Right cardiac atrium (tissue), 5 donors: ENCODE measurements at regions not wholly inside any gene's neighbourhood (a gene's known extent, or its start where the extent isn't known, plus 50 kb on each side); places are given as distances from the start of the nearest gene placed in this dataset.
"Not testable (repeated sequence)": the region's sequence is repeated elsewhere in the genome, so short reads cannot be mapped to it uniquely, and the experiment has no call there.

Experiments
- ATAC-seq, 2 donors: fragments of 200-7000 bp; cut with Tn5 transposase; one replicate each; pipeline versions ENCODE4 v1.8.0 to v1.9.1; 2020; ENCODE audit warnings: moderate library complexity in 2 of 2, mild to moderate bottlenecking in 1 of 2
- DNase-seq, 3 donors: peaks; one replicate each; pipeline ENCODE4 v3.0.0-alpha.2; 2020
- H3K27ac ChIP-seq: one replicate; pipeline ENCODE4 v1.5.1; 2013; ENCODE audit warnings: mild to moderate bottlenecking, low read length, control low read depth, moderate library complexity
- H3K27me3 ChIP-seq: one replicate; pipeline ENCODE4 v1.6.1; 2013; ENCODE audit not compliant: control insufficient read depth, insufficient read depth
- H3K4me1 ChIP-seq: one replicate; pipeline ENCODE4 v1.6.1; 2013; ENCODE audit warnings: low read length; ENCODE audit not compliant: control insufficient read depth, insufficient read depth
- H3K4me3 ChIP-seq: one replicate; pipeline ENCODE4 v1.5.1; 2013; ENCODE audit warnings: low read length, control low read depth
- H3K9me3 ChIP-seq: one replicate; pipeline ENCODE4 v1.6.1; 2013; ENCODE audit warnings: low read length; ENCODE audit not compliant: control insufficient read depth
- WGBS: extraction: QIAGEN DNeasy Blood & Tissue Kit; methylation state at CpG from one replicate; pipeline ENCODE4 v1.1.7; 2013; 5-methylcytosine and 5-hydroxymethylcytosine counted together
- intact Hi-C, 4 donors: fragments of 100-400 bp; cut with DNase I; formaldehyde crosslinking; loops; one replicate each; pipeline versions ENCODE4 v1.11.0 to v1.14.0; 2022 to 2023
- donor health status: healthy with polysubstance abuse.
- donor health status: DM: no; HTN: yes; CAD: no.
- donor health status: DM: no; HTN: no; CAD: no.
- donor health status: DM: no; HTN: yes; CAD: no; lungs with severe emphysema.
- donor health status: DM: yes; HTN: yes; CAD: no.

DNA sequence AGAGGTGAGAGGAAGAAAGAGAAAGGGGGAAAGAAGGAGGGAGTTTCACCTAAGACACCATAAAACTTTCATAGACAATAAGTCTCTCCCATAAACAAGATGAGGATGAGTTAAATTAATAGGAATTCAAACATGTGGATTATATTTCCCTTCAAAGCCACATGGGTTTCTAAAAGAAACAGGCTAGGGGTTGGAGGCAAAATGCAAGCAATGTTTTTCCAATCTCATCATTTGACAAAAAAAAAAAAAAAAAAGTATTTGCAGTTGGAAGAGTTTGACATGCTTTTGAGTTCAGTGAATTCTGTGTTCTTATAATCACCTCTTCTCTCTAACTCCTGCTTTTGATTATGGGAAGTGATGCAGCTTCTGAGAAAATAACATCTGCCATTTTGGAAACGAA, 186.1 kb upstream of the ADRA1D start:
- Histone ChIP-seq H3K9me3 (no peaks in the 10 kb centered on the region), H3K27me3 (no peaks in the 10 kb centered on the region), H3K4me1 (no peaks in the 10 kb centered on the region), H3K4me3 (no peak overlapping the region), H3K27ac (no peak overlapping the region)
- intact Hi-C loops, result no loop called here
- DNase-seq (no peak), ATAC-seq (no peak)
- WGBS, result 75% methylated on average over 1 of the region's 1 CpG

DNA sequence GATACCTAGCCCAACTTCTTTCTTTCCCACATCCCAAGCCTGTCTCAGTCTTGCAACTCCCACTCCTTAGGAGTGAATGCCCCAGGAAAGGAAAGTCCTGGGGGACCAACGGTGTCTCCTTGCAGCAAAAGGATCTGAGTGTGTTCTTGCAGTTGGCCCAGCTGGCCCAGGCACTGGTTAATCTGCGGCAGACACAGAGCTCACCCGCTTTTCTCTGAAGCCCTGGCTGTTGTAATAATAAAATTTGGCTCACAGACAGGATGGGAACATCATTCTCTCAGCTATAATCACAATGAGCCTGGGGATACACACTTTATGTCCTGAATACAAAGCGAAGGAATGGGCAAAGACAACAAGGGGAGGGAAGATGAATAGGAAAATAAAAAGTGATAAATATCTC, 185.6 kb upstream of the ADRA1D start:
- no peaks in the 10 kb centered on the region for H3K27me3 ChIP-seq
- no peak overlapping the region for H3K27ac ChIP-seq
- no peaks in the 10 kb centered on the region for H3K9me3 ChIP-seq
- H3K4me1 ChIP-seq, result no peaks in the 10 kb centered on the region
- ATAC-seq (no peak), DNase-seq (no peak)
- WGBS, result 75% methylated on average over 4 of the region's 4 CpGs
- no peak overlapping the region for H3K4me3 ChIP-seq
- intact Hi-C loops, result no loop called here

DNA sequence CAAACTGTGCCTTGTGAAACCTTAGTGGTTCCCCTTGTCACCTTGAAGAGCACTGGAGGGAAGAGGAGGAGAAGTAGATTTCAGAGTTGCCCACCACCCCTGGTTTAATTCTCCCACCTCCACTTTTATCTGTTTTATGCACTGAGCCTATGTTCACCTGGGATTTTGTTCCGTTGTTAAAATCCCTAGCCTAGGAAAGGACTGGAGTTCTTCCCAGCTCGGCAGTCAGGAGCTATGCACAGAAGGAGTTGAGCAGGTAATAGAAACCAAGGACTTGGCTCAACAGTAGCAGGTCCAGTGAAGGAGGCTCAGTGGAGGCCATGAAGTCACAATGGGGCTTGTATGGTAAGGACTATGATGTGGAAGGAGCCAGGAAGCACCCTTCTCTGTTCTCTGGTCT, 182.4 kb upstream of the ADRA1D start:
- no peaks in the 10 kb centered on the region for H3K9me3 ChIP-seq
- 93% methylated on average over 2 of the region's 2 CpGs for WGBS
- no peak for DNase-seq

DNA sequence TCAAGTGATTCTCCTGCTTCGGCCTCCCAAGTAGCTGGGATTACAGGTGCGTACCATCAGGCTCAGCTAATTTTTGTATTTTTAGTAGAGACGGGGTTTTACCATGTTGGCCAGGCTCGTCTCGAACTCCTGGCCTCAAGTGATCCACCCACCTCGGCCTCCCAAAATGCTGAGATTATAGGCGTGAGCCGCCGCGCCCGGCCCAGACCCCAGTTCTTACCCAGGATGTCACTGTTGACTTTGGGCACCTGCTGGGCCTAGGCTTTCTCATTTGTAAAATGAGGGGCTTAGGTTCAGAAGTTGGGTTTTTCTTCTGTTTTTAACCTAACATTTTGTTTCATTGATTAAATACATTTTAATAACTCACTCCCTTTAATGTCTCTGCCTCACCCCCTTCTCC, 181.7 kb upstream of the ADRA1D start:
- H3K9me3 ChIP-seq, H3K4me1 ChIP-seq, ATAC-seq, intact Hi-C loops, H3K27me3 ChIP-seq, H3K27ac ChIP-seq, H3K4me3 ChIP-seq, DNase-seq: not testable (repeated sequence)
- 90% methylated on average over 11 of the region's 11 CpGs for WGBS

More for the DNA sequence above, 182.4 kb upstream of the ADRA1D start:
- Histone ChIP-seq H3K27ac (no peak overlapping the region), H3K4me1 (no peaks in the 10 kb centered on the region), H3K4me3 (no peak overlapping the region), H3K27me3 (no peaks in the 10 kb centered on the region)
- ATAC-seq, result no peak
- intact Hi-C loops, result no loop called here

DNA sequence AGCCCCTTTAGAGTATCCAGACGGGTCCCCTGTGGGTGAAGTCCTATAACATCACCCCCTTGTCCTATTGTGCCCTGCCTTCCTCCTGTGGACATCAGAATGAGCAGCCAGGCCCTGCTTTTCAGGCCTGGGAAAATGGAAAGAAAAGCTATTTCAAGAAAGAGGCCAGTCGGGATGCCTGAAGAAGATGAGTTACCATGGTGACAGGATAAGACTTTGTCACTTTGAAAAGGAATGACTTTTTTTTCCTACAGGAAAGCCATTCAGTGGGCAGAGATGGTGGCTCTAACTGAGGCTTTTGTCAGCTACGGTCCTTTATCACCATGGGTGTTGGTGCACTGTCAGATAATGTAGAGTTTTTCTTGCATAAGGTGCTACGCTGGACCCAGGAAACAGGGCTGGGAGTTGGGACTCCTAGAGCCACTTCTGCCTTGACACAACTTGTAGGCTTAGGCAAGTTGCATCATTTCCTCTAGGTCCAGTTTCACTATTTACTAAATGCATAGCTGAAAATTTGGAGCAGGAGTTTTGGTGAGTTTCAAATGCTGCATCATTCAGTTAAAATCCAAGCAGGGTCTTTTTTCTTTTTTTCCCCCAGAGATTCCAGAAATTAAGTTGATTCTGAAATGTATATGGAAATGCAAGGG, 179.0 kb upstream of the ADRA1D start:
- no peaks in the 10 kb centered on the region for H3K9me3 ChIP-seq
- no peak overlapping the region for H3K4me3 ChIP-seq
- no peak for DNase-seq
- H3K27ac ChIP-seq, result no peak overlapping the region
- no peaks in the 10 kb centered on the region for H3K27me3 ChIP-seq
- intact Hi-C loops, result no loop called here
- H3K4me1 ChIP-seq, result no peaks in the 10 kb centered on the region
- no peak for ATAC-seq
- 48% methylated on average over 4 of the region's 4 CpGs for WGBS

DNA sequence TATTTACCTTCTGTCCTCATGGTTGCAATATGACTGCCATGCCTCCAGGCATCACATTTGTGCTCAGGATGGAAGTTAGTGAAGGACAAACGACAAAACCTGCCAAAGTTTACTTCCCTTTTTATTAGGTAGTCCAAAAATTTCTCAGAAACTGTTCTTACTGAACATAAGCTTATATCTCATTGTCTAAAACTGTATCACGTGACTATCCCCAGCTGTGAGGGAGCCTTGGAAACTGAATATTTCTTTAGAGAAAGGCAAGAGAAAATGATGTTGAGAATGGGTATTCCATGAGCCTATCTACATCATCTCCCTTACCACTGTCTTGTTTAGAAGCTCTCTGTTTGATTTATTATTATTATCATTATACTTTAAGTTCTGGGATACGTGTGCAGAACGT, 169.1 kb upstream of the ADRA1D start:
- no peak overlapping the region for H3K27ac ChIP-seq
- no peaks in the 10 kb centered on the region for H3K9me3 ChIP-seq
- DNase-seq, result no peak
- intact Hi-C loops, result no loop called here
- no peaks in the 10 kb centered on the region for H3K4me1 ChIP-seq
- H3K27me3 ChIP-seq, result no peaks in the 10 kb centered on the region
- no peak overlapping the region for H3K4me3 ChIP-seq
- WGBS, result 72% methylated on average over 4 of the region's 4 CpGs
- no peak for ATAC-seq

DNA sequence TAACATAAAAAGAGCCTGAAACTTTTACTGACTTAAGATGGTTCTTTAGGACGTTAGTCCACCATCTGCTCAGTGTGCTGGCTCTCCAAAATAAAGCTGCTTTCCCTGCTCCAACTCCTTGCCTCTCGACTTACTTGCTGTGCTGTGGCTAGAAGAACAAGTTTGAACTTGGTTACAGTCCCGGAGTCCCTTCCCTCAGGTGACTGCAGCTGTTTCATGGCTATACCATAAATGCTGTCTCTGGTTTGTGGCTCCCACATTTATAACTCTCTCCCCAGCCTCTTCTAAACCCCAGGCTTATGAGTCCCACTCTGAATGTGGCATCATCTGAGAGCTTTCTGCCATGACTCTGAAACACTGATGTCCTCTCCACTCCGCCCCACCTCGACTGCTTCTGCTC, 166.2 kb upstream of the ADRA1D start:
- intact Hi-C loops, result no loop called here

DNA sequence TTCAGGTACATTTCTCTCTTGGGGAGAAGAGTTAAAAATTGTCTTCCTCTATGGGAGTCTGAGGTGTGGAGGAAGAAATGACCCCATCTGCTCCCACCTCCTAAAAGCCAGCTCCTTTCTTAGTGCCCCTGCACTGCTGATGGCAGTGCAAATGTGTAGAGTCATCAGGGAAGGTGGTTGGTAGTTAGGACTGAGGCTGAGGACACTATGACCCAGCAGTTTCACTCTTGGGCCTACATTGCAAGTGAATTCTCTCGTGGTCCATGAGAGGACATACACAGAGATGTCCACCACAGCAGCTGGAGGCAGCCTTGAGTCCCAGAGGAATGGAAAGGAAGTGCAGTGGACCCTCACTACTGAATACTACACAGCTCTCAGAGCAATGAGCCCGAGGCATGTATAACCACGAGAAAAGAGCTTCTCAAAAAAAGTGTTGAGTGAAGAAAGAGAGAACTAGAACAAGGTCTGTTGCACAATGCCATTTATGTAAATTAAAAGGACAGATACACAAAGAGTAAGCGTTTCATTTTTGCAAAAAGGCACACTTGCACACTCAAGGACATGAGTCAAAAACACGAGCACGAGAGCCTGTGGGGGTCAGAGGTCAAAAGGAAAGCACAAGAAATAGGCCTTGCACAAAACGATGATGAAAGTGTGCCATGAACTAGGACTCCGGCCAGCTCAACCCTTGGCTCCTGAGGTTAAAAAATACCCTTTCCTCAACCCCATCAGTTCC, 164.4 kb upstream of the ADRA1D start:
- Histone ChIP-seq H3K4me1 (no peaks in the 10 kb centered on the region), H3K27ac (no peak overlapping the region), H3K4me3 (no peak overlapping the region), H3K9me3 (no peaks in the 10 kb centered on the region), H3K27me3 (no peaks in the 10 kb centered on the region)
- no peak for DNase-seq
- WGBS, result 59% methylated on average over 8 of the region's 8 CpGs
- ATAC-seq, result no peak
- intact Hi-C loops, result no loop called here

More for the DNA sequence above, 166.2 kb upstream of the ADRA1D start:
- Histone ChIP-seq H3K27me3 (no peaks in the 10 kb centered on the region), H3K4me1 (no peaks in the 10 kb centered on the region), H3K27ac (no peak overlapping the region), H3K4me3 (no peak overlapping the region), H3K9me3 (no peaks in the 10 kb centered on the region)
- DNase-seq (no peak), ATAC-seq (no peak)
- WGBS, result 76% methylated on average over 5 of the region's 5 CpGs

DNA sequence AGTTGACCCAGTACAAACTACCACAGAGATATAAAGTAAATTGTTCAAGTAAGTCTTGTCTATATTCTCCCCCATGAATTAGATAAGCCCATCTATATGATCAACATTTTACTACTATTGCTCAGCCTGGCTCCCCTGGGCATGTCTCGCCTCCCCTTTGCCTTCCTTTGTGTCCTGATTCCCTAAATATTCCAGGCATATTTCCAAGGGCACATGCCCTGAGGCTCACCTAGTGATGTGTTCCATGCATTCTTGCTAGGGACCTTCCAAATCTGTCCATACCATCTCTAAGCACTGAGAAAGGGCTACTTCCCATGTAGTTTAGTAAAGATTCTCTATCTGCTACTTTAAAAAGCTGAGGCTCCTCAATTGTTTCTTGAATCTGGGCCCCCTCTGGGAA, 163.1 kb upstream of the ADRA1D start:
- Histone ChIP-seq H3K4me3 (no peak overlapping the region), H3K27ac (no peak overlapping the region), H3K27me3 (no peaks in the 10 kb centered on the region), H3K9me3 (no peaks in the 10 kb centered on the region), H3K4me1 (no peaks in the 10 kb centered on the region)
- no peak for DNase-seq
- intact Hi-C loops, result no loop called here
- WGBS, result 94% methylated on average over 1 of the region's 1 CpG
- ATAC-seq, result no peak

DNA sequence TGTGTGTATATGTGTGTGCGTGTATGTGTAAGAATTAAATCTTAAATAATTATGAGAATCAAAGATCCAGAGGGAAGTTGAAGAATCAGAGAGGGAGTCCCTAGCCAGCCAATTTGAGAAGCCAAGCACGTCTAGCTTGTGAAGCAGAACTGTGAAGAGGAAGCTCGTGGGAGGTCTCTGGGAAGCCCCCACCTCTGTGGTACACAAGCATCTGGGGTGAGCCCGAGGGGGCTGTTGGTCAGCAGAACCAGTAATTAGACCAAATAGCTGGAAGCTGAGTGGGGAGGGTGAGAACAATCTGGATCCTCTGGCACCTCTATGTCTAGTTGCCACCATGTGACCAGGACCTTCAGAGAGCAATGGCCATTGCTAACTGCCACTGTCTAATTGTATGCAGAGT, 162.7 kb upstream of the ADRA1D start:
- intact Hi-C loops, result no loop called here
- ATAC-seq (no peak), DNase-seq (no peak)
- WGBS, result 65% methylated on average over 4 of the region's 4 CpGs
- Histone ChIP-seq H3K9me3 (no peaks in the 10 kb centered on the region), H3K27me3 (no peaks in the 10 kb centered on the region), H3K27ac (no peak overlapping the region), H3K4me1 (no peaks in the 10 kb centered on the region), H3K4me3 (no peak overlapping the region)

DNA sequence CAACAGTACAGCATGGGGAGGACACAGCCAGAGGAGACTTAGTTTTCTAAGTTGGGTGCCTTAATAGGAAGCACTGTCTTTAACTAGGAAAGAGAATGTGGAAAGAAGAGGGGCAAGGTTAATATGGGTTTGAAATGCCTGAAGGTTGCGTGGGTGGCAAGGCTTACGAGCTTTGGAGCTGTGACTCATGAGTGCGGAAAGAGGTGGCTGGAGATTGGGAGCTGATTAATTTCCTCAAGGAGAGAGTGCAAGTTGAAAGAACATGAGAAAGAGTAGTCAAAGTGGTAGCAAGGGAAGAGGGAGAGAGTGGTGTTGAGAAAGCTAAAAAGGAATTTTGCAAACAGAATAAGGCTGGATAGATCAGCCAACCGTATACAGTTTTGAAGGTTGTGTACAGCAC, 157.5 kb upstream of the ADRA1D start:
- H3K4me3 ChIP-seq, result no peak overlapping the region
- no peaks in the 10 kb centered on the region for H3K27me3 ChIP-seq
- intact Hi-C loops, result no loop called here
- H3K27ac ChIP-seq, result no peak overlapping the region
- ATAC-seq (no peak), DNase-seq (no peak)
- WGBS, result 66% methylated on average over 4 of the region's 4 CpGs
- no peaks in the 10 kb centered on the region for H3K4me1 ChIP-seq
- no peaks in the 10 kb centered on the region for H3K9me3 ChIP-seq
